K562 (cell line): ENCODE measurements at regions not wholly inside any gene's neighbourhood (a gene's known extent, or its start where the extent isn't known, plus 50 kb on each side); places are given as distances from the start of the nearest gene placed in this dataset.

Source experiments
- ATAC-seq: fragments of 200-7000 bp; cut with Tn5 transposase; 3 replicates; pipeline ENCODE4 v1.9.1; 2020; ENCODE audit warnings: moderate library complexity
- BruUV-seq: library from RNA; stranded (reverse); fragments of 400-500 nt; replicated peaks from 2 replicates; lab custom pipeline; 2021; lab: Mats Ljungman, UMichigan
- CTCF ChIA-PET: fragments of 300-600 bp; formaldehyde crosslinking; extraction: SDS; loops from one replicate; lab custom pipeline; 2021; ENCODE audit warnings: low intra/inter-chr PET ratio; lab: Yijun Ruan, JAX
- POLR2A ChIA-PET: fragments of 300-600, 350-650 bp; sonication (Branson Sonifier 250); formaldehyde crosslinking; extraction: SDS; loops from one replicate; lab custom pipeline; 2021; ENCODE audit warnings: antibody characterized with exemption, inconsistent platforms; lab: Yijun Ruan, JAX
- DNase-seq, 4 experiments: peaks; one replicate each; pipeline versions ENCODE4 v3.0.0 to v3.0.0-alpha.2; 2011 to 2018; ENCODE audit warnings: low spot score in 3 of 4, mixed read lengths in 3 of 4; ENCODE audit errors: extremely low read depth in 1 of 4
- FAIRE-seq: peaks from 2 replicates; lab custom pipeline; 2011; peaks lifted over from hg19 to GRCh38; lab: Jason Lieb, UNC
- H2AFZ ChIP-seq: 2 replicates; pipeline ENCODE4 v1.6.0; 2011; ENCODE audit warnings: low read depth, low read length, control low read depth, inconsistent platforms
- H3K27ac ChIP-seq: fragments of 200-600 bp; 3 replicates; pipeline ENCODE4 v1.8.0; 2011; ENCODE audit warnings: low read depth, mild to moderate bottlenecking, control low read depth, inconsistent platforms, low read length, moderate library complexity, mixed read lengths; ENCODE audit errors: extremely low read depth
- H3K27me3 ChIP-seq, 2 experiments: fragments of 300-600 bp in 1 of 2; 2 replicates in 1 of 2; 3 replicates in 1 of 2; pipeline versions ENCODE4 v1.6.0 to v1.8.0; 2011; ENCODE audit warnings: inconsistent platforms in 2 of 2, low read length in 2 of 2, mild to moderate bottlenecking in 1 of 2, mixed read lengths in 1 of 2, moderate library complexity in 1 of 2; ENCODE audit not compliant: control insufficient read depth in 2 of 2, insufficient read depth in 2 of 2
- H3K36me3 ChIP-seq: fragments of 300-600 bp; 3 replicates; pipeline ENCODE4 v1.8.0; 2011; ENCODE audit warnings: mild to moderate bottlenecking, low read length, inconsistent platforms; ENCODE audit not compliant: control insufficient read depth, insufficient read depth
- H3K4me1 ChIP-seq, 2 experiments: fragments of 200-600 bp in 1 of 2; replicated peaks in 1 of 2; 2 replicates in 1 of 2; 3 replicates in 1 of 2; pipeline versions ENCODE4 v1.5.1 to v1.8.0; 2011; ENCODE audit warnings: inconsistent platforms in 2 of 2, low read length in 2 of 2, mild to moderate bottlenecking in 1 of 2, mixed read lengths in 1 of 2, moderate library complexity in 1 of 2; ENCODE audit not compliant: control insufficient read depth in 2 of 2, insufficient read depth in 2 of 2
- H3K4me2 ChIP-seq: 2 replicates; pipeline ENCODE4 v1.6.1; 2011; ENCODE audit warnings: low read length, control low read depth, inconsistent platforms, mixed read lengths; ENCODE audit not compliant: insufficient read depth
- H3K4me3 ChIP-seq: fragments of 200-600 bp; sonication (generic), shearing (Covaris generic); 2 replicates; pipeline ENCODE4 v1.5.1; 2016; ENCODE audit warnings: control low read depth, inconsistent platforms
- H3K79me2 ChIP-seq: fragments of 200-600 bp; 3 replicates; pipeline ENCODE4 v1.8.0; 2011; ENCODE audit warnings: low read length, inconsistent platforms; ENCODE audit not compliant: control insufficient read depth, insufficient read depth
- H3K9ac ChIP-seq, 2 experiments: 2 replicates each; pipeline versions ENCODE4 v1.6.0 to v1.6.1; 2011; ENCODE audit warnings: low read depth in 2 of 2, low read length in 2 of 2, control low read depth in 1 of 2, inconsistent platforms in 1 of 2, mild to moderate bottlenecking in 1 of 2, mixed read lengths in 1 of 2; ENCODE audit not compliant: insufficient read depth in 1 of 2
- H3K9me1 ChIP-seq: one replicate; pipeline ENCODE4 v1.6.0; 2011; ENCODE audit warnings: inconsistent platforms, mild to moderate bottlenecking, low read length, moderate library complexity; ENCODE audit not compliant: control insufficient read depth, insufficient read depth
- H3K9me3 ChIP-seq: replicated peaks from 2 replicates; pipeline ENCODE4 v1.5.1; 2011; ENCODE audit warnings: low read depth, low read length, inconsistent platforms; ENCODE audit not compliant: control insufficient read depth, insufficient read depth
- H4K20me1 ChIP-seq: replicated peaks from 2 replicates; pipeline ENCODE4 v1.6.1; 2011; ENCODE audit warnings: low read length, inconsistent platforms, mixed read lengths; ENCODE audit not compliant: control insufficient read depth, insufficient read depth
- CBX3 ChIP-seq, 2 experiments: IDR thresholded peaks; 1 replicate in 1 of 2; 2 replicates in 1 of 2; pipeline ENCODE4 v1.6.1; 2012; ENCODE audit warnings: inconsistent platforms in 2 of 2, low read length in 2 of 2, borderline replicate concordance in 1 of 2, control low read depth in 1 of 2
- CEBPB ChIP-seq: fragments of 450-650 bp; IDR thresholded peaks from 2 replicates; pipeline ENCODE4 v1.6.1; 2016; ENCODE audit warnings: missing genetic modification characterization, missing compliant biosample characterization
- RAD21 ChIP-seq, 2 experiments: fragments of 250-450 bp in 1 of 2; fragments of 450-650 bp in 1 of 2; sonication (Bioruptor Pico) in 1 of 2; formaldehyde crosslinking in 1 of 2; IDR thresholded peaks in 1 of 2; conservative IDR thresholded peaks in 1 of 2; 2 replicates each; pipeline versions ENCODE4 v1.4.0 to v1.8.0; 2020 to 2022; ENCODE audit warnings: mild to moderate bottlenecking in 2 of 2, moderate library complexity in 1 of 2
- REST ChIP-seq, 2 experiments: fragments of 450-650 bp; formaldehyde crosslinking in 1 of 2; IDR thresholded peaks; 2 replicates each; pipeline versions ENCODE4 v1.4.0 to v1.6.1; 2014 to 2020; ENCODE audit warnings: mild to moderate bottlenecking in 2 of 2, borderline replicate concordance in 1 of 2, low read depth in 1 of 2
- SMARCB1 ChIP-seq: IDR thresholded peaks from 2 replicates; pipeline ENCODE4 v1.6.1; 2011; ENCODE audit warnings: improper control_type of control experiment, low read depth; ENCODE audit not compliant: insufficient read length
- SOX6 ChIP-seq: fragments of 450-650 bp; IDR thresholded peaks from 2 replicates; pipeline ENCODE4 v1.6.1; 2014; ENCODE audit warnings: mild to moderate bottlenecking
- STAG1 ChIP-seq: sonication (generic); formaldehyde crosslinking; IDR thresholded peaks from 2 replicates; pipeline ENCODE4 v1.5.0; 2020; ENCODE audit warnings: missing genetic modification reagents, borderline replicate concordance
- TCF7 ChIP-seq: sonication (generic); IDR thresholded peaks from 2 replicates; pipeline ENCODE4 v1.6.1; 2016; ENCODE audit warnings: antibody characterized with exemption, borderline replicate concordance
- TRIM24 ChIP-seq, 2 experiments: fragments of 450-650 bp; IDR thresholded peaks; 2 replicates each; pipeline ENCODE4 v1.6.1; 2016
- ZFX ChIP-seq: sonication (generic); formaldehyde crosslinking; IDR thresholded peaks from 2 replicates; pipeline ENCODE4 v1.8.0; 2022; ENCODE audit warnings: mild to moderate bottlenecking, missing genetic modification reagents, moderate library complexity
- ZNF695 ChIP-seq: fragments of 450-650 bp; formaldehyde crosslinking; IDR thresholded peaks from 2 replicates; pipeline ENCODE4 v1.4.0; 2020; ENCODE audit warnings: mild to moderate bottlenecking, moderate library complexity
- ZNF79 ChIP-seq: fragments of 250-450 bp; sonication (Bioruptor Pico); IDR thresholded peaks from 2 replicates; pipeline ENCODE4 v1.4.0; 2020; ENCODE audit warnings: low read depth, mild to moderate bottlenecking, moderate library complexity
- ZZZ3 ChIP-seq: fragments of 450-650 bp; IDR thresholded peaks from 2 replicates; pipeline ENCODE4 v1.6.1; 2016; ENCODE audit warnings: antibody characterized with exemption, mild to moderate bottlenecking, moderate library complexity
- WGBS: fragments of 100-300 bp; shearing (Covaris generic); methylation state at CpG from one replicate; pipeline ENCODE4 v1.1.6; 2016; ENCODE audit warnings: low coverage, mixed read lengths; ENCODE audit not compliant: insufficient coverage; ENCODE audit errors: missing lambda C conversion rate; 5-methylcytosine and 5-hydroxymethylcytosine counted together
- in situ Hi-C: fragments of 300-500 bp; cut with MboI; formaldehyde crosslinking; loops from 4 replicates; pipeline ENCODE4 v1.15.0; 2018; ENCODE audit warnings: inconsistent platforms, mixed read lengths
- intact Hi-C: fragments of 100-400 bp; cut with micrococcal nuclease; formaldehyde crosslinking; loops from 2 replicates; pipeline ENCODE4 v1.14.2; 2022

- H3K36me3 ChIP-seq, result no peaks in the 10 kb centered on the region
- intact Hi-C loops, result no loop called here
- no peaks in the 10 kb centered on the region for H4K20me1 ChIP-seq
- H3K9me1 ChIP-seq, result no peaks in the 10 kb centered on the region
- H3K4me1 ChIP-seq, result no peaks in the 10 kb centered on the region
- H3K9me3 ChIP-seq, result no peaks in the 10 kb centered on the region
- no peak overlapping the region for H3K9ac ChIP-seq
- H3K4me2 ChIP-seq, result no peak overlapping the region
- CTCF ChIA-PET, result no interaction called here
- in situ Hi-C loops, result no loop called here
- no peak overlapping the region for H3K4me3 ChIP-seq
- FAIRE-seq (no peak), DNase-seq (no peak), ATAC-seq (peak; percentile 28; the same call in 1 of the 3 replicates)
- POLR2A ChIA-PET, result no interaction called here
- no peaks in the 10 kb centered on the region for H3K79me2 ChIP-seq
- no peak overlapping the region for H2AFZ ChIP-seq
- WGBS, result 5% methylated on average over 4 of the region's 4 CpGs
- H3K27me3 ChIP-seq, result no peaks in the 10 kb centered on the region
- BruUV-seq, result no TSS peak
- no peak overlapping the region for H3K27ac ChIP-seq
- 0 out of 4 replicates have a peak, but pooled peaks of 1 of the 2 experiments have one; percentile 7 for TF ChIP-seq RAD21 (CRISPR knock-in tag; conservative IDR thresholded peaks at IDR 0.05 in 1 of 2, IDR thresholded peaks at IDR 0.05 in 1 of 2)
- TF ChIP-seq ZNF79 (CRISPR knock-in tag), result no peak
- peak; percentile 51 for TF ChIP-seq CEBPB (tag)
- no peak for TF ChIP-seq SOX6
- no peak for TF ChIP-seq CBX3 (IDR thresholded peaks at IDR 0.05; ENCODE audit: borderline replicate concordance in 1 of 2, low read length in 2 of 2)
- peak; percentile 24; the same call in 1 of the 2 replicates for TF ChIP-seq REST (IDR thresholded peaks at IDR 0.05; ENCODE audit: borderline replicate concordance)
- no peak for TF ChIP-seq REST (CRISPR knock-in tag; IDR thresholded peaks at IDR 0.05; ENCODE audit: low read depth)
- no peak for TF ChIP-seq ZFX (CRISPR knock-in tag)
- no peak for TF ChIP-seq ZZZ3
- TF ChIP-seq STAG1 (CRISPR knock-in tag), result no peak
- no peak for TF ChIP-seq SMARCB1
- TF ChIP-seq ZNF695 (CRISPR knock-in tag), result no peak
- peak; percentile 49 to 53; a peak in 2 of 4 replicates for TF ChIP-seq TRIM24 (IDR thresholded peaks at IDR 0.05)
- no peak for TF ChIP-seq TCF7
Observed at GRCh38 chr4:82248903-82249632, 124.7 kb downstream of the HNRNPD start.
